ENCODE measurements at regions not wholly inside any gene's neighbourhood (a gene's known extent, or its start where the extent isn't known, plus 50 kb on each side); places are given as distances from the start of the nearest gene placed in this dataset.
"Not testable (repeated sequence)": the region's sequence is repeated elsewhere in the genome, so short reads cannot be mapped to it uniquely, and the experiment has no call there.

- H3K27me3 Mint-ChIP-seq (ENCODE audit: low read depth); H3K27ac Mint-ChIP-seq; CTCF ChIA-PET; DNase-seq; ATAC-seq; H3K9me3 Mint-ChIP-seq (ENCODE audit: insufficient read depth); H3K4me3 Mint-ChIP-seq; H3K36me3 Mint-ChIP-seq (ENCODE audit: low read depth); POLR2A ChIA-PET; H3K4me1 Mint-ChIP-seq (ENCODE audit: low read depth): not testable (repeated sequence)
Measured at GRCh38 chr10:125404902-125405301, 244.5 kb upstream of the CTBP2 start.

GRCh38 chr10:125401462-125401861 is 241.1 kb upstream of the CTBP2 start:
- Mint-ChIP-seq H3K4me1 (ENCODE audit: low read depth) (no peaks in the 10 kb centered on the region), H3K4me3 (no peak overlapping the region), H3K27ac (no peak overlapping the region), H3K27me3 (ENCODE audit: low read depth) (peaks cover 2% of the 10 kb centered on the region), H3K9me3 (ENCODE audit: insufficient read depth) (no peaks in the 10 kb centered on the region), H3K36me3 (ENCODE audit: low read depth) (no peaks in the 10 kb centered on the region)
- ATAC-seq (no peak), DNase-seq (no peak)
- CTCF ChIA-PET = no interaction called here
- POLR2A ChIA-PET = no interaction called here

- ChIA-PET CTCF (no interaction called here), POLR2A (no interaction called here)
- no peak for DNase-seq
- Mint-ChIP-seq H3K9me3 (ENCODE audit: insufficient read depth) (no peaks in the 10 kb centered on the region), H3K27me3 (ENCODE audit: low read depth) (peaks cover 2% of the 10 kb centered on the region), H3K36me3 (ENCODE audit: low read depth) (no peaks in the 10 kb centered on the region), H3K4me3 (no peak overlapping the region), H3K4me1 (ENCODE audit: low read depth) (no peaks in the 10 kb centered on the region), H3K27ac (no peak overlapping the region)
- ATAC-seq = no peak
Measured at GRCh38 chr10:125399289-125399688, 238.9 kb upstream of the CTBP2 start.

- no peak overlapping the region for H3K4me3 Mint-ChIP-seq
Measured at GRCh38 chr10:125398270-125398669, 237.9 kb upstream of the CTBP2 start.

GRCh38 chr10:125397608-125398007 is 237.2 kb upstream of the CTBP2 start:
- Mint-ChIP-seq H3K36me3 (ENCODE audit: low read depth) (no peaks in the 10 kb centered on the region), H3K27me3 (ENCODE audit: low read depth) (peaks cover 2% of the 10 kb centered on the region), H3K4me3 (no peak overlapping the region), H3K9me3 (ENCODE audit: insufficient read depth) (no peaks in the 10 kb centered on the region), H3K4me1 (ENCODE audit: low read depth) (no peaks in the 10 kb centered on the region), H3K27ac (no peak overlapping the region)
- ChIA-PET CTCF (no interaction called here), POLR2A (no interaction called here)
- ATAC-seq (no peak), DNase-seq (no peak)

More at GRCh38 chr10:125398270-125398669, 237.9 kb upstream of the CTBP2 start:
- Mint-ChIP-seq H3K4me1 (ENCODE audit: low read depth) (no peaks in the 10 kb centered on the region), H3K27me3 (ENCODE audit: low read depth) (peaks cover 2% of the 10 kb centered on the region), H3K27ac (no peak overlapping the region), H3K9me3 (ENCODE audit: insufficient read depth) (no peaks in the 10 kb centered on the region), H3K36me3 (ENCODE audit: low read depth) (no peaks in the 10 kb centered on the region)
- ChIA-PET POLR2A (no interaction called here), CTCF (no interaction called here)
- DNase-seq (no peak), ATAC-seq (no peak)

- ATAC-seq = no peak
Measured at GRCh38 chr10:125396676-125397075, 236.3 kb upstream of the CTBP2 start.

GRCh38 chr10:125392609-125393008 is 232.2 kb upstream of the CTBP2 start:
- H3K36me3 Mint-ChIP-seq (ENCODE audit: low read depth) = no peaks in the 10 kb centered on the region
- H3K9me3 Mint-ChIP-seq (ENCODE audit: insufficient read depth) = peaks cover 10% of the 10 kb centered on the region
- no peak for DNase-seq
- ATAC-seq = no peak
- H3K27me3 Mint-ChIP-seq (ENCODE audit: low read depth) = peaks cover 2% of the 10 kb centered on the region
- no peaks in the 10 kb centered on the region for H3K4me1 Mint-ChIP-seq (ENCODE audit: low read depth)
- ChIA-PET POLR2A (no interaction called here), CTCF (no interaction called here)
- H3K27ac Mint-ChIP-seq = no peak overlapping the region
- no peak overlapping the region for H3K4me3 Mint-ChIP-seq

More at GRCh38 chr10:125396676-125397075, 236.3 kb upstream of the CTBP2 start:
- no peaks in the 10 kb centered on the region for H3K36me3 Mint-ChIP-seq (ENCODE audit: low read depth)
- CTCF ChIA-PET = no interaction called here
- no peaks in the 10 kb centered on the region for H3K4me1 Mint-ChIP-seq (ENCODE audit: low read depth)
- no peak overlapping the region for H3K4me3 Mint-ChIP-seq
- DNase-seq = no peak
- H3K27ac Mint-ChIP-seq = no peak overlapping the region
- peaks cover 2% of the 10 kb centered on the region for H3K27me3 Mint-ChIP-seq (ENCODE audit: low read depth)
- H3K9me3 Mint-ChIP-seq (ENCODE audit: insufficient read depth) = no peaks in the 10 kb centered on the region
- POLR2A ChIA-PET = no interaction called here

- DNase-seq (no peak), ATAC-seq (no peak)
- Mint-ChIP-seq H3K4me1 (ENCODE audit: low read depth) (no peaks in the 10 kb centered on the region), H3K36me3 (ENCODE audit: low read depth) (no peaks in the 10 kb centered on the region), H3K27ac (no peak overlapping the region), H3K27me3 (ENCODE audit: low read depth) (peaks cover 2% of the 10 kb centered on the region), H3K4me3 (no peak overlapping the region), H3K9me3 (ENCODE audit: insufficient read depth) (peaks cover 10% of the 10 kb centered on the region)
- POLR2A ChIA-PET = no interaction called here
- CTCF ChIA-PET = no interaction called here
Measured at GRCh38 chr10:125392154-125392553, 231.8 kb upstream of the CTBP2 start.

GRCh38 chr10:125389648-125390047 is 229.3 kb upstream of the CTBP2 start:
- no peak for DNase-seq
- ChIA-PET CTCF (interaction anchor here (0.6 kb wide), 1 partner anchor 133 kb away, joined by 3 read pairs; no protein-coding TSS in a partner anchor), POLR2A (no interaction called here)
- no peak overlapping the region for H3K27ac Mint-ChIP-seq
- H3K4me3 Mint-ChIP-seq = no peak overlapping the region
- H3K36me3 Mint-ChIP-seq (ENCODE audit: low read depth) = no peaks in the 10 kb centered on the region
- no peaks in the 10 kb centered on the region for H3K4me1 Mint-ChIP-seq (ENCODE audit: low read depth)
- H3K9me3 Mint-ChIP-seq (ENCODE audit: insufficient read depth) = peaks cover 10% of the 10 kb centered on the region
- no peaks in the 10 kb centered on the region for H3K27me3 Mint-ChIP-seq (ENCODE audit: low read depth)
- no peak for ATAC-seq

- no peak overlapping the region for H3K4me3 Mint-ChIP-seq
- POLR2A ChIA-PET = no interaction called here
- no peaks in the 10 kb centered on the region for H3K36me3 Mint-ChIP-seq (ENCODE audit: low read depth)
- H3K27me3 Mint-ChIP-seq (ENCODE audit: low read depth) = no peaks in the 10 kb centered on the region
- ATAC-seq (no peak), DNase-seq (no peak)
- H3K27ac Mint-ChIP-seq = no peak overlapping the region
- H3K4me1 Mint-ChIP-seq (ENCODE audit: low read depth) = no peaks in the 10 kb centered on the region
- CTCF ChIA-PET = no interaction called here
- H3K9me3 Mint-ChIP-seq (ENCODE audit: insufficient read depth) = no peaks in the 10 kb centered on the region
Measured at GRCh38 chr10:125379592-125379991, 219.2 kb upstream of the CTBP2 start.

GRCh38 chr10:125377368-125377767 is 217.0 kb upstream of the CTBP2 start:
- H3K27ac Mint-ChIP-seq = no peak overlapping the region
- ATAC-seq = no peak
- H3K27me3 Mint-ChIP-seq (ENCODE audit: low read depth) = no peaks in the 10 kb centered on the region
- DNase-seq = no peak
- H3K4me3 Mint-ChIP-seq = no peak overlapping the region
- H3K4me1 Mint-ChIP-seq (ENCODE audit: low read depth) = no peaks in the 10 kb centered on the region
- ChIA-PET POLR2A (no interaction called here), CTCF (no interaction called here)
- H3K36me3 Mint-ChIP-seq (ENCODE audit: low read depth) = no peaks in the 10 kb centered on the region
- H3K9me3 Mint-ChIP-seq (ENCODE audit: insufficient read depth) = no peaks in the 10 kb centered on the region

GRCh38 chr10:125375210-125375609 is 214.8 kb upstream of the CTBP2 start:
- Mint-ChIP-seq H3K36me3 (ENCODE audit: low read depth) (no peaks in the 10 kb centered on the region), H3K4me3 (no peak overlapping the region), H3K9me3 (ENCODE audit: insufficient read depth) (no peaks in the 10 kb centered on the region), H3K27ac (no peak overlapping the region), H3K27me3 (ENCODE audit: low read depth) (no peaks in the 10 kb centered on the region), H3K4me1 (ENCODE audit: low read depth) (no peaks in the 10 kb centered on the region)
- CTCF ChIA-PET = no interaction called here
- POLR2A ChIA-PET = no interaction called here
- ATAC-seq (no peak), DNase-seq (no peak)

- DNase-seq = no peak
- Mint-ChIP-seq H3K4me3 (no peak overlapping the region), H3K36me3 (ENCODE audit: low read depth) (no peaks in the 10 kb centered on the region), H3K27ac (no peak overlapping the region), H3K27me3 (ENCODE audit: low read depth) (no peaks in the 10 kb centered on the region), H3K4me1 (ENCODE audit: low read depth) (no peaks in the 10 kb centered on the region), H3K9me3 (ENCODE audit: insufficient read depth) (no peaks in the 10 kb centered on the region)
- POLR2A ChIA-PET = no interaction called here
- ATAC-seq = no peak
- CTCF ChIA-PET = no interaction called here
Measured at GRCh38 chr10:125373546-125373945, 213.2 kb upstream of the CTBP2 start.
